ENCODE measurements at regions not wholly inside any gene's neighbourhood (a gene's known extent, or its start where the extent isn't known, plus 50 kb on each side); places are given as distances from the start of the nearest gene placed in this dataset.
"Not testable (repeated sequence)": the region's sequence is repeated elsewhere in the genome, so short reads cannot be mapped to it uniquely, and the experiment has no call there.

DNA sequence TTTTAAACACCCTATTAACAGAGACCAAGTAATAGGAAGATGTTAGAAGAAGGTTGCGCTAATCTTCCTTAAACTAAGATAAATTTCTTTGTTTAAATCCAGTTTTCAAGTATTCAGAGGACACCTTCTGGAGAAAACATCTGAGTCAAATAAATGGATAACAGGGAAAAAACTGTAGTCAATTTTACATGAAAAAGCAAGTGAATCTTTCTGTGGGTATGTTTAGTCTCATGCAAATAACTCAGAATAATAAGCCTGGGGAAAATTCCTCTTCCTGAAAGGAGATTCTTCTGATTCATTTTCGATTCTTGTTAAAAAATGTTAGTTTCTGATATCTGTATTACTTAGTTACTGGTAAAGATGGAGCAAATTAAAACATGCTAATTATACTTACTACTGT is 145.5 kb downstream of the CTH start:
- no peak for DNase-seq

DNA sequence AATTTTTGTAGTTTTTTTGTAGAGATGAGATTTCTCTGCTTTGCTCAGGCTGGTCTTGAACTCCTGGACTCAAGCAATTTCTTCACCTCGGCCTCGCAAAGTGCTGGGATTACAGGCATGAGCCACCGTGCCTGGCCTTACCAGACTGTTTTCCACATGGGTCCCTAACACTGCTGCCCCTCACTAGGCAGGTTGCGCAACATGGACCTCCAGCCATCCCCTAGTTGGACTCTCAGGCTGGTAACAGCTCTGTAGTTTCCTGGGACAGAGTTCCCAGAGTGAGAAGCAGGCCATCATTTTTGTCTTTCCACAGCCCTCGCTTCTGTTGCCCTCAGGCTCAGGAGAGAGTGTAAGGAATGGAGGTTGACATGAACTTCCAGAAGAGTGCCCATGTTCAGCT is 156.1 kb downstream of the CTH start:
- no peak for DNase-seq

DNA sequence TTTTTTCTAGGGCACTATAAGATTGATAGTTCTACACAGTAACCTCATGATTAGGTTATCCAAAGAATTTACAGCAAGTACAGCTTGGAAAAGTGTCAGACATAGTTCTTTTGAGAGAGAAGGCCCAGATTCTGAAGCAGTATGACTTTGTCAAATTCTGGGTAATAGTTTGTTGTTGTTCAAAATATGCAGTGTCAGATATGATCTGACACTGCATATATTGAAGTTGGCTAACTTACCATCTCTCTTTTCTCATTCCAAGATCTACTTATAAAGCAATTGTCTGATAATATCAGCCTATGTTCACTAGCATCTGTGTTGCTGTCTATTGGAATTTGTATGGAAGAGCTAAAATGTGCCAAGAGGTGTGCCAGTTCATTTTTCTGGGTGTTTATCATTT is 160.1 kb downstream of the CTH start:
- no peak for DNase-seq

DNA sequence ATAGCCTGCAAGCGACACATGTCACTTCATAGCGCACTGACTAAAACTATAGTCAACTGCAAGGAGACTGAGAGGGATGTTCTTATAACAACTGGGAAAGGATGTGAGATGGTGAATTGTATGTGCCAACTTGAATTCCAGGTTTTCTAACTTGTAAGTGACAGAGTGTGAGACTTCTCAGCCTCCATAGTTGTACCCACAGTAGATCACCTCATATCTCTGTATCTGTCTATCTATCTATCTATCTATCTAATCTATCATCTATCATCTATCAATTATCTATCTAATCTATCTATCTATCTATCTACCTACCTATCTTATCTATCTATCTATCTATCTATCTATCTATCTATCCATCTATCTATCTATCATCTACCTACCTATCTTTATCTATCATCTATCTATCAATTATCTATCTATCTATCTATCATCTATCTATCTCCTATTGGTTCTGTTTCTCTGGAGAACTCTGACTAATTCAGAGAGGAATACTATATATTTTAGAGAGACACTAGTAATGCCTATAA is 162.3 kb downstream of the CTH start:
- DNase-seq = no peak

DNA sequence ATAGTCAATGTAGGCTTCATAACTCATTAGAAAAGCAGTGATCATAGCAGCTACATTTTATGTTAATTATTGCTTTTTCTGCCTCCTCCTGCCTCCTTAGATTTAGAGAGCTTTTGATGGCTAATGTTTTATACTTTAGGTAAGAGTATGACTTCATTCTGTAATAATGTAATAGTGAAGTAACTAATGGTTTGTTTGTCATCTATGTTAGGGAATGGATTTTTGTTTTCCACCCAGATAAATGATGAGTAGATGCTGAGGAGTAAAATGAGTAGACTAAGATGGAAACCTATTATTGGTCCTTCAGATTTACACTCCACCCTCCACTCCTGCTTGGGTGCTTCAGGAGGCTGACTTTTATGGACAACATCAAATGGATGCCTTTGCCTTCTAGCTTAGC is 170.6 kb downstream of the CTH start:
- no peak for DNase-seq

DNA sequence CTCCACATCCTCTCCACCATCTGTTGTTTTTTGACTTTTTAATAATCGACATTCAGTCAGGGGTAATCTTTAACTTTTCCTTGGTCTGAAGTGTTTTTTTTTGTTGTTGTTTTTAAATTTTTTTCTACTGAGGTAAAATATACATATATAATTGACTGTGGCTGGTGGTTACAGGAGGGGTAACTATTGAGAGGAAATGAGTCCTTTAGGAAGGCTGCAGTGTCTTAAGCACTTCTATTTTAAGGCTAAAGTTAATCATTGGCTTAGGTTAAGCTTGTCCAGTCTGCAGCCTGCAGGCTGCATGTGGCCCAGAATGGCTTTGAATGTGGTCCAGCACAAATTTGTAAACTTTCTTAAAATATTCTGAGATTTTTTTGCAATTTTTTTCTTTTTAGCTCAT is 172.5 kb downstream of the CTH start:
- no peak for DNase-seq

DNA sequence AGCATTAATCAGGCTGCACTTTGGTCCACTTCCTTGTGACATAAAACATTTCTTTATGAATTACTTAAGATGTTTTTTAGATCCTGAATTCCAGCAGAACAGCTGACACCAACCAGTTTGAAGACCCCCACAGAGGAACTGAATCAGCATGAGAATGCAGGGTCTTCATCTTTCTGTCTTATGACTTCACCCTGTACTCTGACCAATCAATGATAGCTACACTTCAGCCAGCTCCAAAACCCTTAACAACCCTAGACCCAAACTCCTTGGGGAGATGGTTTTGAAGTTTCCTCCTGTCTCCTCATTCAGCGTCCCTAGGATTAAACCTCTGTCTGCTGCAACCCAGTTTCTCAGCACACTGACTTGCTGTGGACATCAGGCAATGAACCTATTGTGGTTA is 175.0 kb downstream of the CTH start:
- no peak for DNase-seq

DNA sequence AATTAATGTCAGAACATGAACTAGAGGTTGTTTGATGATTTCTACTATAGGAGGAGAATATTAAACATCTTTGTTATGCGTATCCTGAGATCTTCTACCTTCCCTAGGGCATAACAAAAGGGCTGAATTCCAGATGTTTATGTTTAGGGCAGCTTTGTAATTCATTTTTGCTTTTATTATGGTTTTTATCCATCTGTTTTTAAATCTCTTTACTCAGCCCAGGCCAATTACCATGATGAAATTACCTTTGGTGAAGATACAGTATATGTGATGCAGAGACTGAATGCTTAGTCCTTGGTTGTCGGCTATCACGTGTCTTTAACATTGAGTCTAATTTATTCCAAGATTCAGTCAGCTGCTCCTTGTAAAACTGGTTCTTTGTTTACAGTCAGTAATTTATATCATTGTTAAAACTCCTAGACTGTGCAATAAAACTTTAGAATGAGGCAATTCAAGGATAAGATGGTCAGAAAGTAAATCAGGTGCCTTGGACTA is 176.9 kb downstream of the CTH start:
- DNase-seq = no peak

DNA sequence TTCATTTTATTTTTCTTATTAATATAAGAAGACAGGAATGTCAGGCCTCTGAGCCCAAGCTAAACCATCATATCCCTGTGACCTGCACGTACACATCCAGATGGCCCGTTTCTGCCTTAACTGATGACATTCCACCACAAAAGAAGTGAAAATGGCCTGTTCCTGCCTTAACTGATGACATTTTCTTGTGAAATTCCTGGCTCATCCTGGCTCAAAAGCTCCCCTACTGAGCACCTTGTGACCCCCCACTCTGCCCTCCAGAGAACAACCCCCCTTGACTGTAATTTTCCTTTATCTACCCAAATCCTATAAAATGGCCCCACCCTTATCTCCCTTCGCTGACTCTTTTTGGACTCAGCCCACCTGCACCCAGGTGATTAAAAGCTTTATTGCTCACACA is 182.5 kb downstream of the CTH start:
- DNase-seq = not testable (repeated sequence)

DNA sequence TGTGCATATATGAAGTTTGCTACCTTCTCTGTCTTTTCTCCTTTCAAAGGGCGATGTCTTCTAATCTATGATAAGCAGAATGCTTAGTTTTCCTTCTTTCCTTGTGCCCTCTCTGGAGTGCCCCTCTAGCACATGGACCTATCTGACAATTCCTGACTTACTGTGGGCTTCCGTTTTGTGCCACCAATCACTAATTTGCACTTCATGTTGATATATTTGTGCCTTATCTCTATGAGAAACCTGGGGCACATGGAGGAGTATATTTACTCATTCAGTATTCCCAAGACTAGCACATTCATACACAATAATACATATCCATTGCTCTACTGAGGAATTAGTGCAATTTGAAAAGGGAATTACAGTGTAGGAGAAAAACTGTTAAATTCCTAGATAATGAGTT is 197.7 kb downstream of the CTH start:
- no peak for DNase-seq

DNA sequence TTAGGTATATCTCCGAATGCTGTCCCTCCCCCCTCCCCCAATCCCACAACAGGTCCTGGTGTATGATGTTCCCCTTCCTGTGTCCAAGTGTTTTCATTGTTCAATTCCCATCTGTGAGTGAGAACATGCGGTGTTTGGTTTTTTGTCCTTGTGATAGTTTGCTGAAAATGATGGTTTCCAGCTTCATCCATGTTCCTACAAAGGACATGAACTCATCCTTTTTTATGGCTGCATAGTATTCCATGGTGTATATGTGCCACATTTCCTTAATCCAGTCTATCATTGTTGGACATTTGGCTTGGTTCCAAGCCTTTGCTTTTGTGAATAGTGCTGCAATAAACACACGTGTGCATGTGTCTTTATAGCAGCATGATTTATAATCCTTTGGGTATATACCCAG is 199.1 kb downstream of the CTH start:
- not testable (repeated sequence) for DNase-seq

DNA sequence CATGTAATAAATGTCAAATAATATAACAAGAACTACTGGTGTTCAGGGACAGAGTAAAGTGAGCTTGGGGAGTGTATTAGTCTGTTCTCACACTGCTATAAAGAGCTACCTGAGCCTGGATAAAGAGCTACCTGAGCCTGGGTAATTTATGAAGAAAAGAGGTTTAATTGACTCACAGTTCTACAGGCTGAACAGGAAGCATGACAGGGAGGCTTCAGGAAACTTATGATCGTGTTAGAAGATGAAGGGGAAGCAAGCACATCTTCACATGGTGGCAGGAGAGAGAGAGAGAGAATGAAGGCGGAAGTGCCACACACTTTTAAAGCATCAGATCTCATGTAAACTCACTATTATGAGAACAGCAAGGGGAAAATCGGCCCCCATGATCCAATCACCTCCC is 205.9 kb downstream of the CTH start:
- no peak for DNase-seq

DNA sequence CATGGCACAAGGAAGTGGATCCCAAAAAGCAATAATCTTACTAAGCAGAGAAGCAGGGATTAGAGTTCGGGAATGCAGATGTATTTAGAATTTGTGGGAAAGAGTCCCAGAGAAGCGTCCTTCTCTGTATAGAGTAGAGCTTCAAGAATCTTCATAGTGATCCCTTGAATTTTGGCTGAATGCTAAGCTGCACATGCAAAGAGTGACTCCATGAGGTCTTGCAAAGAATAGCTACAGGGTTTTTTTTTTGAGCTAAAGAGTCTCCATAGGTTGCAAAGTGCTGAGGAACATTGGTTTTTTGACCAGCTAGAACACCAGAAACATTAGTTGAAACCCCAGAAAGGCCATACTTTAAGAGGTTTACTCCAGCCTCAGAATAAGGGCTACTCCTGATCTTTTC is 206.7 kb downstream of the CTH start:
- DNase-seq = no peak

DNA sequence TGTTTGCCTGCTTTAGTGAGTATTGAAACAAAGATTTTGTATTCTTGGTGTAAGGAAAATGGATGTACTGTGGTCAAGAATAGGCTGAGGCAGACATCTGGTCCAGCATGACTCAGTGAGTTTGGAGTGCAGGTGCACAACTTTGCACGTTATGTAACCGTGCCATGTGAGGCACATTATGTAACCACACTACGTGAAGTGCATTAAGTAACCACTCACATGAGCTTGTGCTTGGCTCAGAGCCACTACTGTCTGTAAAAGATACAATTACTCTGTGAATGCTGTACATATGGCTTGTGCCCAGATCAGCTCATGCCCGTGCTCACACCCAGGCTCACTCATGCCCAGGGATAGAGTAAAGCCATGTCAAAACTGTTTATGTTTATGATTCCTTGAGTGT is 216.8 kb downstream of the CTH start:
- DNase-seq = no peak

DNA sequence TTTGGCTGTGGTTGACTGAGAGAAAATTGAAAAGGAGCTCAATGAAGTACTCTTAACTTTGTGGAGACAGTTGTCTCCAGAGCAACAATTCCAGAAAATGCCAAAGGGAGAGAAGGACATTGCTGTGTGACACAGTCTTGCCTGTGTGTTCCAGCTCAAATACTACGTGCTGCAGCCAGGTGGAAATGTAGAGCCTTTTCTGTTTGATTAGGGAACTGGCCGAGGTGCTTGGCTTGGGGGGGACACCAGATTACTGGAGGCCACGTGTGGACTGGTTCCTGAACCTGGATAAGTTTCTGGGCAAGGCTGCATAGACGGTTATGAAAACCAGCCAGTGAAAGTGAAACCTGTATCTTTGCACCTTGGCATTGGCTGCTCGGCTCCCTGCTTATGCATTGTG is 217.9 kb downstream of the CTH start:
- DNase-seq = no peak

DNA sequence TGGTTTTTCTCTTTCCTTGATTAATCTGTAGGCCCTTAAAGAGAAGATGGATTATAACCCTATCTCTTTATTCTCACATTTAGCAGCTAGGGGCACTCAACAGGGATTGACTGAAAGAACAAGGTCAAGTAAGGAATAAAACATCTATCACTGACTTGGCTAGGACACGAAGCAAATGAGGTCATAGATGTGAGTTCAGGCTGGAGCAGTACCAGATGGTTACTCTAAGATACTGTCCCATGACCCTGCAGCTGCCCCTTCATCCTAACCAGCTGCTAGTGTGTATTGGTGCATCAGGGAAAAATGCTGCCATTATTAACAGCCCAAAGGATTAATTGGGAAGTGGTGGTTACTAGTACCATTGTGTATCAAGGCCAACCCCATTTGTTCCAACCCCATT is 221.9 kb downstream of the CTH start:
- DNase-seq = no peak

DNA sequence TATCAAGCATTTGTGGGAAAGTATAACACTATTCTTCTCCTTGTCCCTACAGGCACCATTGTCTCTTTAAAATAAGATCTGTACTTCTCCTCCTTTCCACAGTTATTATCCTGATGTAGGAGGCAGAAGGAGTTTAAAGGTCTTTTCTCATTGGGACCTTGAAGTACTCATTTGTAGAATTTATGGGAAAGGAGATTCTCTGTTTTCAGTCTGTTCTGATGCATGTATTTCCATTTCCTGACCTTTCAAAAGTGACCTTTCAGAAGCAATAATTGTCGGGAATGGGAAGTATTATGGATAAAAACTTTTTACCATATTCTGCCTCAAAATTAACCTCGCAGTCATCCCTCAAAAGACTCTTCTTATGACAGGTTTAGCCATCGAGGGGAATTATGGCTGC is 224.8 kb downstream of the CTH start:
- DNase-seq = no peak

DNA sequence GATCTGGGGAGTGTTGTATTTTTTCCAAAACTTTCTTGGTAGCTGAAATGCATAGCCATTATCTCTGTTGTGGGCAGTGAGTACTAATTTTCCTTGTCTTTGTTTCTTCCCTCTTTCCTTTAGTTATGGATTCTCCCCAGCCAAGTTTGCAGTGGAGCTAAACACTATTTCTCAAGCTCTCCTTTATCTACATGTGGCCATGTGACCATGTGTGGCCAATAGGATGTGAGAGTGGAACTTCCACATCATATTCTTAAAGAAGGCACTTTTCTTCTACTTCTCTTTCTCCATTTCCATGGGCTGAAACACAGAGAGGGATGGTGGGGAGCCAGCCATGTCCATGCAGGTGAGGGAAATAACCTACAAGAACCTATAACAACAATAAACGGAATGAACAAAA is 230.8 kb downstream of the CTH start:
- no peak for DNase-seq

DNA sequence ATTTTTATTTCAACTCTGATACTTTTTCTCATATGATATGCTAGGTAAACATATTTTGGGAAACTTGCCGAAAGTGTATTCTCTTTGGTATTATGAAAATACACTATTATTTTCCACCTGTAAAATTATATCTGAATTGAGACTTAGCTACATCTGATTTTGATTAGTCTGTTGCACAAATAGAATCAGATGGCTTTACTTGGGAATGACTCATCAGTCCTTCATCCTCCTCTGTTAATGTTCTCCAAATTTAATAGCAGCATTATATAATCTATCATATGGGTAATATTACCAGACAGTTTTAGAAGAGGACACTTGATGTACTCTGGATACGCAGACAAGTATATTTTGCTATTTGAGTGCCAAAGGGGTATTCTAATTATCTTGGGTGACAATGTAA is 245.3 kb downstream of the CTH start:
- no peak for DNase-seq

DNA sequence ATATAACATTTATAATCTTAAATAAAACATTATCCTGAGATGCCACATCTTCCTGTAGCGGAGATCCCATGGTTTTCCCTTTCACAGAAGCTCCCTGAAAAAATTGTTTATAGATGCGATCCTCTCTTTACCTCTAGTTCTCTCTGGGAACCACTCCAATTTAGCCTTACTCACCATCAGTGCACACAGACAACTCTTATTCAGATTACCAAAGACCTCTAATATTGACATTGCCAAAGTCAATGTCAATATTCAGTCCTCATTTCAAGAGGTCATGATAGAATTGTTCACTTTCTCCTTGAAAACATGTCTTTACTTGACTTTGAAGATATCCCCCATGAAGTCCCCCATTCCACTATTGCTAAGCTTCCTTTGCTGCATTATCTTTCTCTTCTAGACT is 248.8 kb downstream of the CTH start:
- DNase-seq = no peak

DNA sequence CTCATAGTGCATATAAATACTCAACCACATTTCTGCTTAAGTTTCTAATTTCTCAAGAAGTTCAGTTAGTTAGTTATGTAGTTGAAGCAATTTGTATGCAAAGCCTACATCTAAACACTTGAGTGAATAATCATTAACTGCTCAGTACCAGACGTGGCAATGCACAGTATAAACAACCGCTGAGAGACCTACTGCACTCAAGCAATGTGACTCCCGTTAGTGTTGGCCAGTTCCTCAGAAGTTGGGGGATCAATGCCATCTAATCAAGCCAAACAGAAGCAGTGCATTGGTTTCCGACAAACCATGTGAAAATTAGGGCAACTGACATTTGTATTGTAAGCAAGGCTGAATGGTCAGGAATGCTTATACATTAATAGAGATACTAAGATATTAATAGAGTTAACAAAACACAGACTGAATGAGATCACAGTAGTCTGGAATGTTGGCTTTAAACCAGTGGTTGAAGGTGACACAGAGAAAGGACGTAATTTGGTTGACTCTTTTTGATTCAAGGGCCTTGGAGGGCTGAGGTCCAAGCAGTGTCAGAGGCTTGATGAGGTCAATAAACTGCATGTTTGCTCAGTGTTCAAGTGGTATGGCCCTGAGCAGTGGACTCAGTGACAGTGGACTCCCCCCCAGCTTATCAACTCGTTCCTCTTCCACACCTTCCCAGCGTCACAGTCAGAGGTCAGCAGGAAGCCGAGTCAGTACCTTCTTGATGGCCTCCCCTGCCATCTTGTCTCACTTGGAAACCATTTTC is 255.5 kb downstream of the CTH start:
- DNase-seq = no peak

DNA sequence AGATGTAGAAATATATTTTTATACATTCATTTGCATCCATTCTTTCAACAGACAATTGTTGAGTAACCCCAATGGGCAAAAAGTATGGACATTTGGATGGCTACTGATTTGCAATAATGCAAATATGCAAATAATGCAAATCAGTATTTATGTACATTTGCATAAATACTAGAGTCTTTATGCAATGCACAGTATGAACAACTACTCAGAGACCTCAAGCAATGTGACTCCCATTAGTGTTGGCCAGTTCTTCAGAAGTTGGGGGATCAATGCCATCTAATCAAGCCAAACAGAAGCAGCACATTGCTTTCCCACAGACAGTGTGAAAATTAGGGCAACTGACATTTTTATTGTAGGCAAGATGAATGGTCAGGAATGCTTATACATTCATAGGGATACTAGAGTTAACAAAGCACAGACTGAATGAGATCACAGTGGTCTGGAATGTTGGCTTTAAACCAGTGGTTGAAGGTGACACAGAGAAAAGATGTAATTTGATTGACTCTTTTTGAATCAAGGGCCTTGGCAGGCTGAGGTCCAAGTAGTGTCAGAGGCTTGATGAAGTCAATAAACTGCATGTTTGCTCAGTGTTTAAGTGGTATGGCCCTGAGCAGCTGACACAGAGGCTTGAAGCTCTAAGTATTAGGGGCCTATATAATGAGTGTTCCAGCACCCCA is 256.6 kb downstream of the CTH start:
- no peak for DNase-seq

DNA sequence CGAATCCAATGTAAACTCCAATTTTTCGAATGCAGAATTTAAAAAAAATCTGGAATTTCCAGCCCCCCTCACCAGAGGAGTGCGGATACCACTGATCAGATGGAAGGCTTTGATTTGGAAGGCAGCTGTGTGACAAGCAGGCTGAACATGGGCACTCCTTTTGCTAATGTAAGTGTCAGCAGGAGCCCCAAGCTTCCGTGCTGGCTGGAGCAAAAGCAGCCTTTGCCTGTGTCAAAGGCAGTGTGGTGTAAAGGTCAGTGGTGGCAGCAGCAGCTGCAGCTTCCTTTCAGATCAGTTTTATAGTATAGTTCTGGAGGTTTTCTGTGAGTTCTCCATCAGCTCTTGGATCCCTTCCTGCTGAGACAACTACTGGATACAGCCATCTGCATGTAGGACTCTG is 259.9 kb downstream of the CTH start:
- no peak for DNase-seq

DNA sequence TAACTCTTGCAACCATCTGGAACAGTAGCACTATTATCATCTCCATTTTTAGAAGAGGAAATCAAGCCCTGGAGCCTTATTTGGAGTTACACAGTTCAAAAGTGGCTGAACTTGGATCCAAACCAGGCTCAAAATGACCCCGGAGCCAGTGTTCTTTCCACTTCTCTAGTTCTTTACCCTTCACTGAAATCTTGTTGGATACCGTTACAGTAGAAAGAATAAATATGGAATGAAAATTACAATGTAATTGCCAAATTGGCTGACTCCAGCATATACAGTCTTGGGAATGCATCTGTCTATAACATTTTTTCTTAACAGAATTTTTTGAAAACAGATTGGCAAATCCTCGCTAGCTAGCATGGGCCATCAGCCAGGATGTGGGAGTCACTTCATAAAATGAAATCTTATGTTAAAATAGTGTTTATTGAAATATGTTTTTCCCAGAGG is 261.4 kb downstream of the CTH start:
- DNase-seq = no peak

Measured in NCI-H1436 treated with DMSO at 0.1 percent for 48 hours (cell line).